Neural progenitor cell (in vitro differentiated cells): ENCODE measurements at regions not wholly inside any gene's neighbourhood (a gene's known extent, or its start where the extent isn't known, plus 50 kb on each side); places are given as distances from the start of the nearest gene placed in this dataset.

Source experiments
- DNase-seq: peaks from one replicate; pipeline ENCODE4 v3.0.0-alpha.2; 2016; ENCODE audit warnings: low spot score
- H2AFZ ChIP-seq: fragments of 200-600 bp; sonication (generic); replicated peaks from 2 replicates; pipeline ENCODE4 v1.6.1; 2016; ENCODE audit warnings: antibody characterized with exemption
- H3F3A ChIP-seq: fragments of 200-600 bp; sonication (generic); 2 replicates; pipeline ENCODE4 v1.6.1; 2016; ENCODE audit warnings: antibody characterized with exemption, low read depth
- H3K27ac ChIP-seq: fragments of 200-600 bp; sonication (generic); 2 replicates; pipeline ENCODE4 v1.5.1; 2016; ENCODE audit warnings: mild to moderate bottlenecking
- H3K27me3 ChIP-seq: fragments of 200-600 bp; sonication (generic); 2 replicates; pipeline ENCODE4 v1.6.1; 2016; ENCODE audit warnings: mild to moderate bottlenecking, moderate library complexity
- H3K36me3 ChIP-seq: fragments of 200-600 bp; sonication (generic); 2 replicates; pipeline ENCODE4 v1.5.1; 2016
- H3K4me1 ChIP-seq: fragments of 200-600 bp; sonication (generic); 2 replicates; pipeline ENCODE4 v1.6.1; 2016; ENCODE audit warnings: mixed run types
- H3K4me2 ChIP-seq: fragments of 200-600 bp; sonication (generic); 2 replicates; pipeline ENCODE4 v1.6.1; 2016
- H3K4me3 ChIP-seq: fragments of 200-600 bp; sonication (generic); 2 replicates; pipeline ENCODE4 v1.5.1; 2016
- H3K79me2 ChIP-seq: fragments of 200-600 bp; sonication (generic); 2 replicates; pipeline ENCODE4 v1.6.1; 2016; ENCODE audit warnings: low read depth
- H3K9ac ChIP-seq: fragments of 200-600 bp; sonication (generic); 2 replicates; pipeline ENCODE4 v1.6.1; 2016
- H3K9me3 ChIP-seq: fragments of 200-600 bp; sonication (generic); 2 replicates; pipeline ENCODE4 v1.5.1; 2016; ENCODE audit warnings: low read depth
- H4K20me1 ChIP-seq: fragments of 200-600 bp; sonication (generic); 2 replicates; pipeline ENCODE4 v1.6.1; 2016; ENCODE audit warnings: low read depth
- H3K27ac Mint-ChIP-seq: 3 replicates; pipeline ENCODE4 v1.8.0; 2021; ENCODE audit warnings: mixed read lengths
- H3K27me3 Mint-ChIP-seq: 2 replicates; pipeline ENCODE4 v1.8.0; 2022; ENCODE audit warnings: low read depth, mild to moderate bottlenecking, inconsistent platforms, moderate library complexity, mixed read lengths; ENCODE audit not compliant: insufficient read depth
- H3K36me3 Mint-ChIP-seq: 3 replicates; pipeline ENCODE4 v1.8.0; 2021; ENCODE audit warnings: mixed read lengths
- H3K4me1 Mint-ChIP-seq: 3 replicates; pipeline ENCODE4 v1.8.0; 2021; ENCODE audit warnings: mixed read lengths
- H3K4me3 Mint-ChIP-seq: 3 replicates; pipeline ENCODE4 v1.8.0; 2021; ENCODE audit warnings: mild to moderate bottlenecking, moderate library complexity, mixed read lengths
- H3K9me3 Mint-ChIP-seq: 3 replicates; pipeline ENCODE4 v1.8.0; 2020; ENCODE audit warnings: mixed read lengths
- EZH2 ChIP-seq: fragments of 200-600 bp; sonication (generic); IDR thresholded peaks from 2 replicates; pipeline ENCODE4 v1.6.1; 2017; ENCODE audit warnings: antibody characterized with exemption, mild to moderate bottlenecking, moderate library complexity
- EZH2phosphoT487 ChIP-seq: fragments of 200-600 bp; sonication (generic); IDR thresholded peaks from 2 replicates; pipeline ENCODE4 v1.6.1; 2017; ENCODE audit warnings: antibody characterized with exemption
- TF ChIP-seq, protein P1 (sequence below): fragments of 200-600 bp; sonication (generic); IDR thresholded peaks from 2 replicates; pipeline ENCODE4 v1.5.1; 2017; ENCODE audit warnings: antibody characterized with exemption, mild to moderate bottlenecking

DNA sequence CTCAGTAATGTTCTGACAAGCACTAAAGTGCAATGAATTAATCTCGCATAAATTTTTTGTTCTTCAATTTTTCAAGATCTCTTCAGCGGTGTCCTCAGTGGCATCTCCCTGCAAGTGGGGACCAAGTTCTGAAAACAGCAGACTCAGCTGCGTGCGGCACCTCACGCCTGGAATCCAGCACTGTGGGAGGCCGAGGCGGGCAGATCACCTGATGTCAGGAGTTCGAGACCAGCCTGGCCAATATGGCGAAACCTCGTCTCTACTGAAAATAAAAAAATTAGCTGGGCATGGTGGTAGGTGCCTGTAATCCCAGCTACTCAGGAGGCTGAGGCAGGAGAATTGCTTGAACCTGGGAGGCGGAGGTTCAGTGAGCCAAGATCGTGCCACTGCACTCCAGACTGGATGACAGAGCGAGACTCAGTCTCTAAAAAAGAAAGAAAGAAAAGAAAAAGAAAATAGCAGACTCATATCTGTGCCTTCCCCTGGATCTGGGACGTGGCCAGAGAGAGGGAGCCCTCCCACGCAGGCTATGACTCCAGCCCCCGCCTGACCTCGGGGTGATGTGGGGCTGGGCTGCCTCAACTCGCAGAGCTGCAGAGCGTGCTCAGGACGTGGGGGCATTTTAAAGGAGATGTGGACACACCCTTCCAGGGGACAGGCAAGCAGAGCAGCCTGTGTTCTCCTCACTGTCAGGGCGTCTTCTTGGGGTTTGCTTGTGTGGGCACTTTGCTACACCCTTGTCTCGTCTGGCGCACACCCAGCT is 346.6 kb downstream of the BRD1 start:
- Mint-ChIP-seq H3K27ac (no peak overlapping the region), H3K9me3 (peaks cover 14% of the 10 kb centered on the region), H3K4me1 (peaks cover 34% of the 10 kb centered on the region), H3K36me3 (no peaks in the 10 kb centered on the region), H3K27me3 (peaks cover 13% of the 10 kb centered on the region), H3K4me3 (no peak overlapping the region)
- H3K9me3 ChIP-seq, result no peaks in the 10 kb centered on the region
- no peaks in the 10 kb centered on the region for H3K36me3 ChIP-seq
- TF ChIP-seq EZH2 (no peak), EZH2phosphoT487 (no peak)
- TF ChIP-seq, protein P1, sequence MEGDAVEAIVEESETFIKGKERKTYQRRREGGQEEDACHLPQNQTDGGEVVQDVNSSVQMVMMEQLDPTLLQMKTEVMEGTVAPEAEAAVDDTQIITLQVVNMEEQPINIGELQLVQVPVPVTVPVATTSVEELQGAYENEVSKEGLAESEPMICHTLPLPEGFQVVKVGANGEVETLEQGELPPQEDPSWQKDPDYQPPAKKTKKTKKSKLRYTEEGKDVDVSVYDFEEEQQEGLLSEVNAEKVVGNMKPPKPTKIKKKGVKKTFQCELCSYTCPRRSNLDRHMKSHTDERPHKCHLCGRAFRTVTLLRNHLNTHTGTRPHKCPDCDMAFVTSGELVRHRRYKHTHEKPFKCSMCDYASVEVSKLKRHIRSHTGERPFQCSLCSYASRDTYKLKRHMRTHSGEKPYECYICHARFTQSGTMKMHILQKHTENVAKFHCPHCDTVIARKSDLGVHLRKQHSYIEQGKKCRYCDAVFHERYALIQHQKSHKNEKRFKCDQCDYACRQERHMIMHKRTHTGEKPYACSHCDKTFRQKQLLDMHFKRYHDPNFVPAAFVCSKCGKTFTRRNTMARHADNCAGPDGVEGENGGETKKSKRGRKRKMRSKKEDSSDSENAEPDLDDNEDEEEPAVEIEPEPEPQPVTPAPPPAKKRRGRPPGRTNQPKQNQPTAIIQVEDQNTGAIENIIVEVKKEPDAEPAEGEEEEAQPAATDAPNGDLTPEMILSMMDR, result no peak
- peak overlapping the region; percentile 91 for H2AFZ ChIP-seq
- no peak overlapping the region for H3K27ac ChIP-seq
- H3K79me2 ChIP-seq, result no peaks in the 10 kb centered on the region
- no peak overlapping the region for H3K9ac ChIP-seq
- peaks cover 32% of the 10 kb centered on the region for H3K4me1 ChIP-seq
- peak overlapping the region; percentile 19 for H3K4me3 ChIP-seq
- H3K27me3 ChIP-seq, result peaks cover 21% of the 10 kb centered on the region
- H3F3A ChIP-seq, result peaks cover 11% of the 10 kb centered on the region
- DNase-seq, result no peak
- peak overlapping the region; percentile 59 for H3K4me2 ChIP-seq
- H4K20me1 ChIP-seq, result no peaks in the 10 kb centered on the region

- H3K27ac Mint-ChIP-seq, result peak overlapping the region; percentile 37
- H3K79me2 ChIP-seq, result no peaks in the 10 kb centered on the region
- peaks cover 34% of the 10 kb centered on the region for H3K4me1 Mint-ChIP-seq
- H3K9ac ChIP-seq, result no peak overlapping the region
- H2AFZ ChIP-seq, result no peak overlapping the region
- peaks cover 14% of the 10 kb centered on the region for H3K9me3 Mint-ChIP-seq
- H3K36me3 ChIP-seq, result no peaks in the 10 kb centered on the region
- no peak for DNase-seq
- H3F3A ChIP-seq, result peaks cover 11% of the 10 kb centered on the region
- H3K27me3 ChIP-seq, result peaks cover 21% of the 10 kb centered on the region
- peak overlapping the region; percentile 43 for H3K4me2 ChIP-seq
- H3K36me3 Mint-ChIP-seq, result no peaks in the 10 kb centered on the region
- no peak overlapping the region for H3K27ac ChIP-seq
- no peak for TF ChIP-seq EZH2phosphoT487
- TF ChIP-seq, protein P1, result no peak
- TF ChIP-seq EZH2, result no peak
- peaks cover 35% of the 10 kb centered on the region for H3K4me1 ChIP-seq
- H3K9me3 ChIP-seq, result no peaks in the 10 kb centered on the region
- H3K27me3 Mint-ChIP-seq, result peaks cover 13% of the 10 kb centered on the region
- H3K4me3 Mint-ChIP-seq, result no peak overlapping the region
- H3K4me3 ChIP-seq, result no peak overlapping the region
- H4K20me1 ChIP-seq, result no peaks in the 10 kb centered on the region
These were observed 347.3 kb downstream of the BRD1 start for GRCh38 chr22:49480331-49480730.

GRCh38 chr22:49479566-49479965 is 348.1 kb downstream of the BRD1 start:
- Histone ChIP-seq H3K4me3 (no peak overlapping the region), H3F3A (peaks cover 11% of the 10 kb centered on the region), H3K79me2 (no peaks in the 10 kb centered on the region), H3K9ac (no peak overlapping the region), H3K27me3 (peaks cover 21% of the 10 kb centered on the region), H2AFZ (no peak overlapping the region), H3K9me3 (no peaks in the 10 kb centered on the region), H3K4me1 (peaks cover 35% of the 10 kb centered on the region), H3K27ac (no peak overlapping the region), H4K20me1 (no peaks in the 10 kb centered on the region), H3K36me3 (no peaks in the 10 kb centered on the region), H3K4me2 (no peak overlapping the region)
- Mint-ChIP-seq H3K4me3 (no peak overlapping the region), H3K27ac (peak overlapping the region; percentile 31), H3K27me3 (peaks cover 9% of the 10 kb centered on the region), H3K4me1 (peaks cover 34% of the 10 kb centered on the region), H3K9me3 (peaks cover 14% of the 10 kb centered on the region), H3K36me3 (no peaks in the 10 kb centered on the region)
- DNase-seq, result no peak
- no peak for TF ChIP-seq EZH2phosphoT487
- TF ChIP-seq, protein P1, result no peak
- TF ChIP-seq EZH2, result no peak
